NCI-H2227 (cell line): ENCODE measurements at regions not wholly inside any gene's neighbourhood (a gene's known extent, or its start where the extent isn't known, plus 50 kb on each side); places are given as distances from the start of the nearest gene placed in this dataset.
A peak's percentile ranks its signal among the peaks of the same experiment; 100 is the strongest.

Source experiments
- DNase-seq: peaks from one replicate; lab custom pipeline; 2025; ENCODE audit not compliant: unreplicated experiment; lab: John Stamatoyannopoulos, UW

GRCh38 chr9:78595200-78595945 is 298.4 kb downstream of the PSAT1 start:
- no peak for DNase-seq

GRCh38 chr9:78596346-78596745 is 299.4 kb downstream of the PSAT1 start:
- DNase-seq, result no peak

- DNase-seq, result no peak
Observed at GRCh38 chr9:78598120-78598519, 301.2 kb downstream of the PSAT1 start.

GRCh38 chr9:78599926-78600325 is 303.0 kb downstream of the PSAT1 start:
- no peak for DNase-seq

GRCh38 chr9:78601957-78602565 is 305.1 kb downstream of the PSAT1 start:
- peak; percentile 69 for DNase-seq

GRCh38 chr9:78605041-78606000 is 308.4 kb downstream of the PSAT1 start:
- DNase-seq, result peak; percentile 46

- no peak for DNase-seq
Observed at GRCh38 chr9:78606001-78606379, 309.1 kb downstream of the PSAT1 start.

- no peak for DNase-seq
Observed at GRCh38 chr9:78607853-78608252, 310.9 kb downstream of the PSAT1 start.

- no peak for DNase-seq
Observed at GRCh38 chr9:78609450-78609849, 312.5 kb downstream of the PSAT1 start.

- DNase-seq, result no peak
Observed at GRCh38 chr9:78612091-78612490, 315.2 kb downstream of the PSAT1 start.

GRCh38 chr9:78613006-78613405 is 316.1 kb downstream of the PSAT1 start:
- DNase-seq, result no peak

GRCh38 chr9:78614892-78615291 is 318.0 kb downstream of the PSAT1 start:
- no peak for DNase-seq

GRCh38 chr9:78615372-78615771 is 318.4 kb downstream of the PSAT1 start:
- no peak for DNase-seq

GRCh38 chr9:78618735-78619134 is 321.8 kb downstream of the PSAT1 start:
- DNase-seq, result no peak

GRCh38 chr9:78620303-78620702 is 323.4 kb downstream of the PSAT1 start:
- peak; percentile 40 for DNase-seq

GRCh38 chr9:78620764-78621163 is 323.8 kb downstream of the PSAT1 start:
- no peak for DNase-seq

GRCh38 chr9:78622126-78622525 is 325.2 kb downstream of the PSAT1 start:
- no peak for DNase-seq

- DNase-seq, result no peak
Observed at GRCh38 chr9:78626971-78627370, 330.0 kb downstream of the PSAT1 start.

GRCh38 chr9:78630966-78631365 is 334.0 kb downstream of the PSAT1 start:
- DNase-seq, result no peak

- no peak for DNase-seq
Observed at GRCh38 chr9:78640728-78641127, 343.8 kb downstream of the PSAT1 start.

- no peak for DNase-seq
Observed at GRCh38 chr9:78644359-78644758, 347.4 kb downstream of the PSAT1 start.

- no peak for DNase-seq
Observed at GRCh38 chr9:78654324-78654723, 357.4 kb downstream of the PSAT1 start.
